ENCODE measurements at regions not wholly inside any gene's neighbourhood (a gene's known extent, or its start where the extent isn't known, plus 50 kb on each side); places are given as distances from the start of the nearest gene placed in this dataset.

GRCh38 chr18:54672846-54673475 lies 81.9 kb downstream of the DYNAP start:
- Histone ChIP-seq H3K79me1 (ENCODE audit: low read length) (peaks cover 5% of the 10 kb centered on the region), H3K9me3 (ENCODE audit: insufficient read depth, low read depth, low read length) (no peaks in the 10 kb centered on the region), H3K18ac (ENCODE audit: low read length) (no peak overlapping the region), H3K27ac (ENCODE audit: low read depth, low read length) (peak overlapping the region; percentile 90), H2BK12ac (ENCODE audit: low read length) (no peak overlapping the region), H3K23ac (ENCODE audit: low read length) (no peak overlapping the region), H3K79me2 (ENCODE audit: control insufficient read depth, insufficient read depth, low read length, poor library complexity) (no peaks in the 10 kb centered on the region), H3K4me3 (ENCODE audit: low read depth, low read length) (no peak overlapping the region), H4K12ac (ENCODE audit: low read depth, low read length) (no peak overlapping the region), H3K9ac (ENCODE audit: low read length) (no peak overlapping the region), H3K36me3 (ENCODE audit: control insufficient read depth in 1 of 2, insufficient read depth in 2 of 2, low read length in 2 of 2) (no peaks in the 10 kb centered on the region), H2AFZ (ENCODE audit: insufficient read depth, low read length, poor library complexity) (no peak overlapping the region), H3K27me3 (ENCODE audit: insufficient read depth, low read length) (no peaks in the 10 kb centered on the region), H3K4ac (ENCODE audit: low read depth, low read length) (no peak overlapping the region), H2AK5ac (ENCODE audit: low read length) (no peak overlapping the region), H4K91ac (ENCODE audit: low read depth, low read length) (no peak overlapping the region), H3K4me2 (ENCODE audit: low read length) (no peak overlapping the region), H2BK5ac (ENCODE audit: low read depth, low read length, poor library complexity) (no peak overlapping the region), H3K14ac (ENCODE audit: low read length) (no peak overlapping the region), H2BK120ac (ENCODE audit: insufficient read depth, low read length, poor library complexity) (no peak overlapping the region), H4K8ac (ENCODE audit: low read depth, low read length) (no peak overlapping the region), H3K4me1 (ENCODE audit: control insufficient read depth in 1 of 2, insufficient read depth in 2 of 2, low read length in 2 of 2) (peaks cover 5 to 6% of the 10 kb centered on the region in 2 experiments)
- peak; percentile 96 to 97 for DNase-seq
- no CpG with 5 or more reads among the region's 6 CpGs for WGBS (ENCODE audit: extremely low coverage, insufficient coverage, insufficient read length)

- Histone ChIP-seq H3K4me2 (ENCODE audit: low read length) (no peak overlapping the region), H2AFZ (ENCODE audit: insufficient read depth, low read length, poor library complexity) (no peak overlapping the region), H3K79me1 (ENCODE audit: low read length) (peaks cover 5% of the 10 kb centered on the region), H3K27ac (ENCODE audit: low read depth, low read length) (peak overlapping the region; percentile 90), H4K8ac (ENCODE audit: low read depth, low read length) (no peak overlapping the region), H2BK120ac (ENCODE audit: insufficient read depth, low read length, poor library complexity) (peak overlapping the region; percentile 87), H3K4me3 (ENCODE audit: low read depth, low read length) (no peak overlapping the region), H3K36me3 (ENCODE audit: control insufficient read depth in 1 of 2, insufficient read depth in 2 of 2, low read length in 2 of 2) (no peaks in the 10 kb centered on the region), H3K9ac (ENCODE audit: low read length) (no peak overlapping the region), H2BK5ac (ENCODE audit: low read depth, low read length, poor library complexity) (peak overlapping the region; percentile 22), H3K9me3 (ENCODE audit: insufficient read depth, low read depth, low read length) (no peaks in the 10 kb centered on the region), H3K18ac (ENCODE audit: low read length) (no peak overlapping the region), H3K14ac (ENCODE audit: low read length) (no peak overlapping the region), H3K23ac (ENCODE audit: low read length) (no peak overlapping the region), H2BK12ac (ENCODE audit: low read length) (peak overlapping the region; percentile 79), H4K12ac (ENCODE audit: low read depth, low read length) (no peak overlapping the region), H4K91ac (ENCODE audit: low read depth, low read length) (peak overlapping the region; percentile 83), H2AK5ac (ENCODE audit: low read length) (no peak overlapping the region), H3K4ac (ENCODE audit: low read depth, low read length) (no peak overlapping the region), H3K79me2 (ENCODE audit: control insufficient read depth, insufficient read depth, low read length, poor library complexity) (no peaks in the 10 kb centered on the region), H3K27me3 (ENCODE audit: insufficient read depth, low read length) (no peaks in the 10 kb centered on the region), H3K4me1 (ENCODE audit: control insufficient read depth in 1 of 2, insufficient read depth in 2 of 2, low read length in 2 of 2) (peaks cover 5 to 6% of the 10 kb centered on the region in 2 experiments)
- WGBS (ENCODE audit: extremely low coverage, insufficient coverage, insufficient read length): no CpG with 5 or more reads among the region's 2 CpGs
- no peak for DNase-seq
These were observed 82.9 kb downstream of the DYNAP start for GRCh38 chr18:54673936-54674335.

- Histone ChIP-seq H2BK12ac (ENCODE audit: low read length) (no peak overlapping the region), H3K9me3 (ENCODE audit: insufficient read depth, low read depth, low read length) (no peaks in the 10 kb centered on the region), H3K18ac (ENCODE audit: low read length) (no peak overlapping the region), H3K14ac (ENCODE audit: low read length) (no peak overlapping the region), H3K27ac (ENCODE audit: low read depth, low read length) (no peak overlapping the region), H2BK120ac (ENCODE audit: insufficient read depth, low read length, poor library complexity) (no peak overlapping the region), H4K8ac (ENCODE audit: low read depth, low read length) (no peak overlapping the region), H3K79me1 (ENCODE audit: low read length) (peaks cover 5% of the 10 kb centered on the region), H3K23ac (ENCODE audit: low read length) (no peak overlapping the region), H4K12ac (ENCODE audit: low read depth, low read length) (no peak overlapping the region), H4K91ac (ENCODE audit: low read depth, low read length) (no peak overlapping the region), H3K79me2 (ENCODE audit: control insufficient read depth, insufficient read depth, low read length, poor library complexity) (no peaks in the 10 kb centered on the region), H3K4me2 (ENCODE audit: low read length) (no peak overlapping the region), H3K4me3 (ENCODE audit: low read depth, low read length) (no peak overlapping the region), H3K27me3 (ENCODE audit: insufficient read depth, low read length) (no peaks in the 10 kb centered on the region), H2AFZ (ENCODE audit: insufficient read depth, low read length, poor library complexity) (no peak overlapping the region), H3K4me1 (ENCODE audit: control insufficient read depth in 1 of 2, insufficient read depth in 2 of 2, low read length in 2 of 2) (peaks cover 5 to 6% of the 10 kb centered on the region in 2 experiments), H3K9ac (ENCODE audit: low read length) (no peak overlapping the region), H2AK5ac (ENCODE audit: low read length) (no peak overlapping the region), H3K4ac (ENCODE audit: low read depth, low read length) (no peak overlapping the region), H3K36me3 (ENCODE audit: control insufficient read depth in 1 of 2, insufficient read depth in 2 of 2, low read length in 2 of 2) (no peaks in the 10 kb centered on the region), H2BK5ac (ENCODE audit: low read depth, low read length, poor library complexity) (no peak overlapping the region)
- WGBS (ENCODE audit: extremely low coverage, insufficient coverage, insufficient read length): no CpG with 5 or more reads among the region's 1 CpG
- no peak for DNase-seq
These were observed 84.0 kb downstream of the DYNAP start for GRCh38 chr18:54675076-54675475.

GRCh38 chr18:54679318-54680149 lies 88.5 kb downstream of the DYNAP start:
- Histone ChIP-seq H3K79me2 (ENCODE audit: control insufficient read depth, insufficient read depth, low read length, poor library complexity) (no peaks in the 10 kb centered on the region), H3K14ac (ENCODE audit: low read length) (no peak overlapping the region), H3K4me1 (ENCODE audit: control insufficient read depth in 1 of 2, insufficient read depth in 2 of 2, low read length in 2 of 2) (no peaks in the 10 kb centered on the region), H4K91ac (ENCODE audit: low read depth, low read length) (no peak overlapping the region), H3K36me3 (ENCODE audit: control insufficient read depth in 1 of 2, insufficient read depth in 2 of 2, low read length in 2 of 2) (no peaks in the 10 kb centered on the region), H3K79me1 (ENCODE audit: low read length) (no peaks in the 10 kb centered on the region), H2AK5ac (ENCODE audit: low read length) (no peak overlapping the region), H3K27ac (ENCODE audit: low read depth, low read length) (no peak overlapping the region), H2BK12ac (ENCODE audit: low read length) (no peak overlapping the region), H3K27me3 (ENCODE audit: insufficient read depth, low read length) (no peaks in the 10 kb centered on the region), H3K4me2 (ENCODE audit: low read length) (no peak overlapping the region), H3K4ac (ENCODE audit: low read depth, low read length) (no peak overlapping the region), H4K12ac (ENCODE audit: low read depth, low read length) (no peak overlapping the region), H3K18ac (ENCODE audit: low read length) (no peak overlapping the region), H3K4me3 (ENCODE audit: low read depth, low read length) (no peak overlapping the region), H3K9me3 (ENCODE audit: insufficient read depth, low read depth, low read length) (no peaks in the 10 kb centered on the region), H4K8ac (ENCODE audit: low read depth, low read length) (no peak overlapping the region), H2AFZ (ENCODE audit: insufficient read depth, low read length, poor library complexity) (no peak overlapping the region), H2BK5ac (ENCODE audit: low read depth, low read length, poor library complexity) (no peak overlapping the region), H3K9ac (ENCODE audit: low read length) (no peak overlapping the region), H3K23ac (ENCODE audit: low read length) (no peak overlapping the region), H2BK120ac (ENCODE audit: insufficient read depth, low read length, poor library complexity) (no peak overlapping the region)
- peak in 1 of 2 donors; percentile 75 for DNase-seq
- WGBS (ENCODE audit: extremely low coverage, insufficient coverage, insufficient read length): no CpG with 5 or more reads among the region's 4 CpGs
